Posterior cingulate gyrus (tissue), 11 donors: ENCODE measurements at regions not wholly inside any gene's neighbourhood (a gene's known extent, or its start where the extent isn't known, plus 50 kb on each side); places are given as distances from the start of the nearest gene placed in this dataset.

Experiments
- DNase-seq, 10 donors: peaks; one replicate each; pipeline versions ENCODE4 v3.0.0 to v3.0.0-alpha.2; 2020 to 2021; ENCODE audit warnings: mixed read lengths in 3 of 10
- intact Hi-C: fragments of 100-400 bp; cut with DNase I; formaldehyde crosslinking; loops from one replicate; pipeline ENCODE4 v1.15.1; 2023

- DNase-seq, result no peak
- intact Hi-C loops, result no loop called here
Observed at GRCh38 chr5:2658881-2659470, 92.5 kb downstream of the IRX2 start.

- DNase-seq, result no peak
- intact Hi-C loops, result no loop called here
Observed at GRCh38 chr5:2658447-2658846, 93.0 kb downstream of the IRX2 start.

- DNase-seq, result no peak
- intact Hi-C loops, result no loop called here
Observed at GRCh38 chr5:2657151-2657550, 94.3 kb downstream of the IRX2 start.

- DNase-seq, result no peak
- intact Hi-C loops, result no loop called here
Observed at GRCh38 chr5:2656206-2656605, 95.3 kb downstream of the IRX2 start.

GRCh38 chr5:2653991-2654390, 97.5 kb downstream of the IRX2 start:
- intact Hi-C loops, result no loop called here
- DNase-seq, result no peak

- no peak for DNase-seq
- intact Hi-C loops, result no loop called here
Observed at GRCh38 chr5:2651116-2651515, 100.4 kb downstream of the IRX2 start.

- no peak for DNase-seq
- intact Hi-C loops, result no loop called here
Observed at GRCh38 chr5:2642684-2643345, 108.7 kb downstream of the IRX2 start.

- intact Hi-C loops, result no loop called here
- peak in 1 of 10 donors; percentile 80 for DNase-seq
Observed at GRCh38 chr5:2640717-2641116, 110.8 kb downstream of the IRX2 start.

- intact Hi-C loops, result no loop called here
- DNase-seq, result no peak
Observed at GRCh38 chr5:2639425-2639824, 112.1 kb downstream of the IRX2 start.

GRCh38 chr5:2634399-2635176, 116.9 kb downstream of the IRX2 start:
- intact Hi-C loops, result no loop called here
- no peak for DNase-seq

GRCh38 chr5:2633992-2634391, 117.5 kb downstream of the IRX2 start:
- peak in 4 of 10 donors; percentile 15 to 88 (median 36) for DNase-seq
- intact Hi-C loops, result no loop called here

- no peak for DNase-seq
- intact Hi-C loops, result no loop called here
Observed at GRCh38 chr5:2631758-2632157, 119.7 kb downstream of the IRX2 start.

GRCh38 chr5:2629045-2629444, 122.4 kb downstream of the IRX2 start:
- DNase-seq, result no peak
- intact Hi-C loops, result no loop called here

- intact Hi-C loops, result no loop called here
- no peak for DNase-seq
Observed at GRCh38 chr5:2627867-2628266, 123.6 kb downstream of the IRX2 start.

- no peak for DNase-seq
- intact Hi-C loops, result no loop called here
Observed at GRCh38 chr5:2626572-2626971, 124.9 kb downstream of the IRX2 start.

- intact Hi-C loops, result no loop called here
- no peak for DNase-seq
Observed at GRCh38 chr5:2622866-2623265, 128.6 kb downstream of the IRX2 start.

GRCh38 chr5:2621631-2622030, 129.8 kb downstream of the IRX2 start:
- intact Hi-C loops, result no loop called here
- no peak for DNase-seq

GRCh38 chr5:2619216-2619615, 132.3 kb downstream of the IRX2 start:
- intact Hi-C loops, result no loop called here
- DNase-seq, result no peak

GRCh38 chr5:2617461-2617860, 134.0 kb downstream of the IRX2 start:
- no peak for DNase-seq
- intact Hi-C loops, result no loop called here

- DNase-seq, result no peak
- intact Hi-C loops, result no loop called here
Observed at GRCh38 chr5:2615917-2616316, 135.6 kb downstream of the IRX2 start.

- intact Hi-C loops, result no loop called here
- no peak for DNase-seq
Observed at GRCh38 chr5:2614571-2614970, 136.9 kb downstream of the IRX2 start.

- no peak for DNase-seq
- intact Hi-C loops, result no loop called here
Observed at GRCh38 chr5:2611659-2612058, 139.8 kb downstream of the IRX2 start.
